Inflammatory macrophage treated with lipopolysaccharide for 1 hour (primary cell): ENCODE measurements at regions not wholly inside any gene's neighbourhood (a gene's known extent, or its start where the extent isn't known, plus 50 kb on each side); places are given as distances from the start of the nearest gene placed in this dataset.
"Not testable (repeated sequence)": the region's sequence is repeated elsewhere in the genome, so short reads cannot be mapped to it uniquely, and the experiment has no call there.

Source experiments
- DNase-seq, 2 donors: peaks; one replicate each; pipeline ENCODE4 v3.0.0-alpha.2; 2020 to 2022

DNA sequence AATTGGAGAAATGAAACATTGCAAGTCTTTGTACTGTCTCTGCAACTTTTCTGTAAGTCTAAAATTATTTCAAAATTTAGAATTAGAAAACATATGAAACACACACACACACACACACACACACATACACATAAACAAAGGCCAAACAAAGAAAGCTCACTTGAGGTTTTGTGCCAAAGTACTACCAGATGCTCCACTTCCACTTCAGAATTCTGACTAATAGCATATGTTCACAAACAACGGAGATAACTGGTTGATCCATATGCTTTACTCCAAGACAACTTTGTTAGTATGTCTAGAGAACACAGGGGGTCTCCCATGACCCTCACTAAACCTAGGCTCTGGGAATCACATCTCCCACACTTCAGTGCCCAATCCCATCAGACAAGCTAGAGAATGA, 133.8 kb upstream of the CLEC14A start:
- DNase-seq, result no peak

DNA sequence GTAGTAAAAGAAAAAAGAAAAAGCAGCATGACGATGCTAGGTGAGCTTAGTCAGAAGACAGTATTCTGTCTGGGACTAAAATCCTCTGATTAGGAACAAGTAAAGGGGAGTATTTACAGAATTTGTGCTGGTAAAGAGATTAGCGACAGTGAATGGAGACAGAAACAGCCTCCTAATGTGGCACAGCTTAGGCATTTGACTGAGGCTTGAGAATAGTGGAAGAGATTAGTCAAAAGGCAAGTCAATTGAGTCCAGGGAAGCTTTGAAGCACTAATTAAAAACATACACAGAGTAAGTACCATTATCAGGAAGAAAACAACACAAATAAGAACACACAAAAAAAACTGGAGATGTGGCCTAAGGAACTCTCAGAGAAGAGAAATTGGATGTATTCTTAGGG, 131.9 kb upstream of the CLEC14A start:
- DNase-seq, result no peak

DNA sequence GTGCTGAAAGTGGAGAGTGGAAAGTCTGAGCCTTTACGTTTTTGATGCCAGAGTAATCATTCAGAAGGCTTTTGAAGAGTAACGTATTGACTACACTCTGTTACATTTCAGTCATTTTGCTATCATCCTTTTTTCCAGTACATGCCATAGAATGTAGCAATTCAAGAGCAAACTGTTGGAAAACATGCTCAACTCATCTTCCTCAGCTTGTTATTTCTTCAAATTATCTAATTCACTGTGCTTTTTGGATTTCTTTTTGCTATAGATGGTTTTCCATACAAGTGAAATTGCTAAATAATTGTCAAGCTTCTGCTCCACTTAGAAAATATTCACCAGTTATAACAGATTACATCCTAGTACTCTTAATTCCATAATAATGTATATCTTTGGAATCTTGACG, 129.9 kb upstream of the CLEC14A start:
- DNase-seq, result no peak

DNA sequence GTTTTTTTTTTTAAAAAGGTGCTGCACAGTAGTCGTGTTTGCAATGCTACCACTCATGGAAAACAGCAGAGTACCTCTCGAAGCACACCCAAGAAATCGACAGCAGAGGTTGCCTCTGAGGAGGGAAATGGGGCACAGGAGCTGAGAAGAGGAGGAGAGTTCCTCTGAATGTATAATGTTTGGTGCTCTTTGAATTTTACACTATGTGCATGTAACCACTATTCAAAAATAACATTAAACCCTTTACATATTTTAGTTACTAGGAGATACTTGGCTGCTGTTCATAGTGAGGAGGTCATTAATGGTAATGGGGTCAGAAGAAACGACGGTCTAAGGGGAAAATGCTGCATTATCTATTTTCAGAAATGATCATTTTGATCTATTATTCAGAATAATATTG, 129.4 kb upstream of the CLEC14A start:
- DNase-seq, result no peak

DNA sequence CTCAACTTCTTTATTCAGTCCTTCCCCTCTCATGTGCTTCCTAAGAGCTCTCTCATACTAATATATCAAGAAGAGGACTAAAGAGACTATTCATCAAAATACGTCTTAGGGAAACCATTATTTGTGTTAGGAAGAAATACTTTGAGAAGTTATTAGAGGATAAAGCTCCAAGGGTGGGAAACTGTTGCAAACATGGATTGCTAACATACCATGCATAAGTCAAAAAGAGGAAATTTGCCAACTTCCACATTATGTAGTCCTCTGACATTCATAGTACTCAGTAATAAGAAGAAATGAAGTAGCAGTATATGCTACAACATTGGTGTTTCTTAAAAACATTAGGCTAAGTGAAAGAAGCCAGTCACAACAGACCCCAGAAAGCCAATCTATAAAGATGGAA, 128.8 kb upstream of the CLEC14A start:
- DNase-seq, result no peak

DNA sequence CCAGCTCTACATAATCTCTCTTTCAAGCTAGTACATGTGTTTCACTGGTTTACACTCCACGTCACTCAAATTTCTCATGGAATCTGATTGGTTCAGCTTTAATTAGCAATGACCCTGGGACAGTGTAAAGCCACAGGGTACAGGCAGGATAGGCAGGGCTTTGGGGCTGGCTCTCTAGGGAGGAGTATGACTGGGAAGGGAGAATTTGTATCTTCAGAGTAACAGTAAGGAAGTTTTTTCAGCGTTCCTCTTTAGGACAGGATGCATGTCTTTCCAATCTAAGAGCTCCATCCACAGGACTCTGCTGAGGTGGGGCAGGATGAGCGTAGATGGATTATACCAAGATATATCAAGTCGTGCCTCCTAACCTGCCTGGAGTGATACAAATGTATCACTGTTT, 112.0 kb upstream of the CLEC14A start:
- DNase-seq, result no peak

DNA sequence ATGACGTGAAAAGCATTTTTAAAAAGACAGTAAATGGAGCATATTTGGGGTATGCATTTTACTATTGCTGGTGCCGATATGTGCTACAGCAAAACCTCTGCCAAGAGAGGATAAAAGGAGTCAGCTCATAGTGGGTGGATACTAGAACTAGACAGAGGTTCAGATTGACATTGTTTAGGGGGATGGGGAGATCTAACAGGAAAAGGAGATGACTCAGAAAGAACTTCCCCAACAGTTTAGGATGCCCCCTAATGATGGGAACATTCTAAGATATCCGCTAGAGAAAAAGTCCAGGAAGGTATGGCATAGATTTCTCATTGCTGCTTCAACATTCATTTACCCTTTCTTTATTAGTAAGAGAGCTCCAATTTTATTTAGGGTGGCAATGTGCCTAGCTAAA, 110.5 kb upstream of the CLEC14A start:
- DNase-seq, result no peak

DNA sequence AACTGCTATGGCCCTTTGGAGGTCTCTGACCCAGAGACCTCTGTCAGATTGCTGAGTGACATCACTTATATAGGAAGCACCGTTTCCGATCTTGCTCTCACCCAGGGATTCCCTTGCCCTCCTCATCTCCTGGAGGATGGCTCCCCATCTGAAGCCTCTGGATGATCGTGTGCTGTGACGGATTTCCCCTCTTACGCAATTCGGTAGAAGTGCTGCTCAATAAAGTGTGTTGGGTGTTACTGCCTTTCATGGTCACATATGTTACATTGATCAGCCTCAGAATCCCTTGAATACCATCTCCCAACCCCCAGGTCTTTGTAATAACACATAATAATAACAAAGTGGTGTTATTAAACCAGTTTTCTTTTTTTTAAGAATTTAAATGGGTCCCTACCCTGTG, 107.3 kb upstream of the CLEC14A start:
- DNase-seq, result no peak

DNA sequence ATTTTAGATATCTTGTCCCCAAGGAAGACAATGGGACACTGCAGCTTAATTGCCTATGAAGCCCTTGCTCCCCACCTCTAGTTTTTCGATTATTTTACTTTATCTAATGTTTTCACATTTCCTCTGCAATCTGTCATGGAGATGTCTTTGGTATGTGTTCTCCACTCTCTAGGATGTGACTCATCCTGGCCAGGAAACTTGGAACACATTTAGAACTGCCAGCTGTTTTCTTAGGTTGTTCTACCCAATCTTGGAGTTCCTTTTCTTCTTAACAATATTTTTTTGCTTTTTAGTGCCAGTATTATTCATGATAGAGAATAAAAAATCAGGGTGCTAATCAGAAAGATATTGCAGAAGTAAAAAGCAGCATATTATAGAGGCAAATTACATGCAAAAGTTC, 101.7 kb upstream of the CLEC14A start:
- DNase-seq, result no peak

DNA sequence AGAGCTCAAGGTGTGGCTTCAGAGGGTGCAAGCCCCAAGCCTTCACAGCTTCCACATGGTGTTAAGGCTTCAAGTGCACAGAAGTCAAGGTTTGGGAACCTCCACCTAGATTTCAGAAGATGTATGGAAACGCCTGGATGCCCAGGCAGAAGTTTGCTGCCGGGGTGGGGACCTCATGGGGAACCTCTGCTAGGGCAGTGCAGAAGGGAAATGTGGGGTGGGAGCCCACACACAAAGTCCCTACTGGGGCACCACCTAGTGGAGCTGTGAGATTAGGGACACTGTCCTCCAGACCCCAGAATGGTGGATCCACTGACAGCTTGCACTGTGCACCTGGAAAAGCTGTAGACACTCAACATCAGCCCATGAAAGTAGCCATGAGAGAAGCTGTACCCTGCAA, 99.6 kb upstream of the CLEC14A start:
- DNase-seq, result not testable (repeated sequence)

DNA sequence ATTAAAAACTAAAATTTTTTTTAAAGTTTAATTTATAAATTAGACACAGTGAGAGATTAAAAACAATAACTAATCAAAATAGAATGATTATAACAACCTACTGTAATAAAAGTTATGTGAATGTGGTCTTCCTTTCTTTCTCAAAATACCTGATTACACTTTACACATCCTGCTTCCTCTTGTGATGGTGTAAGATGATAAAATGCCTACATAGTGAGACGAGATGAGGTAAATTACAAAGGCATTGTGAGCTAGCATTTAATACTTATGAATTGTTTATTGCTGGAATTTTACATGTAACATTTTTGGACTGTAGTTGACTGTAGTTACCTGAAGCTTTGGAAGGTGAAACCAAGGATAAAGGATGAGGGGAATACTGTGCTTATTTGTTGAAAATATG, 94.2 kb upstream of the CLEC14A start:
- DNase-seq, result no peak

DNA sequence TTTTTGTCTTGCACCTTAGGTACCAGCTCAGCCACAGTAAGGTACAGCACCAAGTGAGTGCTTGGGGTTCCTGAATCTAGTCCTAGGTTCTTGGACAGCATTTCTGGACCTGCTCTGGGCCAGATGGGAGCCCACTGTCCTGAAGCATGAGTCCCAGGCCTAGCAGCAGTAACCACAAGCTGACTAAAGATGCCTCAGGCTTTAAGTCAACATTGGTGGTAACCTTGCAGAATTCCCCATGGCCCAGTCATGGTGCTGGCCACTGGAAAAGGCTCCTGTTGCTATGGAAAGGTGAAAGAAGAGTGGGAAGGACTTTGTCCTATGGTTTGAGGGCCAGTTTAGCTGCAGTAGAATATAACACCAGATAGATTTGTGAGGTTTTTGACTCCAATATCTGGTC, 86.9 kb upstream of the CLEC14A start:
- DNase-seq, result no peak

DNA sequence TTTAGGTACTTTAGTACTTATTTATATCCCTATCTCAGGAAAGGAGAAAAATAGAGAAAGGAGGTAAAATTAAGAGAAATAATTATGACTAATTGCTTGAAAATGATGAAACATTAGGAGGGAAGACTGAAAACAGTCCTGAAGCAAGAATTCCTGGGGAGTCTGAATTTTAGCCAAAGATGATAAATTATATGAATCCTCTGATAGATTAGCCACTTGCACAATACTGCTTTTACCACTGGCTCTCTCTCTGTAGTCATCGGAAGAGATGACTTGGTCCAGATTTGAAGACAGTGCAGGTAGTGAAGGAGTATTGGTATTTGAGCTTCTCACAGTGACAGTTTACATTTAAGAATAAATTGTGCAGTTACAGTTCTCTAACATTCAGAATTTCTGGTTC, 83.8 kb upstream of the CLEC14A start:
- DNase-seq, result no peak

DNA sequence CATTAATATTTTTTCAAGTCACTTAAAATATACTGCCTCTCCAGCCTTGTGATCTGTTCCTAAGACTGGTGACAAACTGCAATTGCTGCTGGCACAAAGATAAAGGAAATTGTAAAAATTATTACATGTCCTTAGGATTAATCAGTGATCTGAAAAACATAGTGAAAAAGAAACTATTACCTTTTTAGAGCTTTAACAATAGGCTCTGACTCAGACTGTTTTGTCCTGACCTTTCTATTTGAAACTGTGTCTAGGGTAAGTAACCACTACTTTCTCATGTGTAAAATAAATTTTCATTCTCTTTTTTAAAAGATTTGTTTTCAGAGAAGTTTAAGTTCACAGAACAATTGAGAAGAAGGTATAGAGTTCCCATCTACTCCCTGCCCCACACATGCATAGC, 80.4 kb upstream of the CLEC14A start:
- DNase-seq, result no peak

DNA sequence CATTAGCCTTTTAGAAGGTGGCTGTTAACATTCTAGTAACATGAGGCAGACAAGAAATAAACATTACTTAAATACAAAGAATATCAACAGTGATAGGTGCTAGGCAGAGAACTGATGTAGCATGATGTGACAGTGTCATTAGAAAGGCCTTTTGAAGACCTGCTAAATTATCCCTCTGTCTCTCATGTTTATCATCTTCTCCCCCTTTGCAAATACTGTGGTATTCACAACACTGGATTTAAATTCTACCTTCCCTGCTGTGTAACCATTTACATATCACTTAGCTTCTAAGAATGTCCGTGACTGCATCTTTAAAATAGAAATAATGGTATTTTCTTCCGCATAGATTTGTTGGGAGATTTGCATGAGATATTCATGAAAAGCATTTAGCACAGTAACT, 74.4 kb upstream of the CLEC14A start:
- no peak for DNase-seq

DNA sequence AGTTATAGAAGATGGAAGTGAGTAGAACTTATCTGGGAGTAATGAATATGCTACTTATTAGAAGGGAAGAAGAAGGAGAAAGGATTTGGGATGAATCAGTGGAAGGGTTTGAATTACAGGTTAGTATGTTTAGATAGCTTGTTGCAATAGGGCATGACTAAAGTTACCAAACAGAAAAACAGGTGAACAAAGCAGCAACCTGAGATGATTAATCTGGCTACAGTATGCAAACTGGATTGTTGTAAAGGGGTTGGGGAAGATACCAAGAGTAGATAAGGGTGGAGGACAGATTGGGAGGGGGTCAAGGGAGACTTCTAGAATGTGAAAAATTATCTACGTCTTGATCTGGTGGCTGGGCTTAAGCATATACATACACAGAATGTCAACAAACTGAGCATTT, 73.4 kb upstream of the CLEC14A start:
- DNase-seq, result no peak

DNA sequence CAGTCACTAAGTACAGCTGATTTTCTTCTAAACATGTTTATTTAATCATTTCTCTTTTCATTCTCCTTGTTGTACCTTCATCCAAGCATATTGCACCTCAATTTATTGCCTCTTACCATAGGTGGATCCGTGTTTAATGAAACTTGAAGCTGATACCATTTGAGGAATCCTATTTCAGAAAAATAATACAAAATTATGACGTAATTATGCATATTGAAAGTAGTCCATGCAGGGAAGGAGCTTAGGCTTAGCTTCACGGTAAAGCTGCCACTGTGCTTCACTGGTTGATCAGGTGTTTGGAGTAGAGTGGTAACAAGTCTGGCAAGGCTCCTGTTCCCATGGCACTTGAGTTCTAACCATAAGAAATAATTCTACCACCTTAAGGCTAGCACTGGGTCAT, 61.0 kb upstream of the CLEC14A start:
- DNase-seq, result no peak

DNA sequence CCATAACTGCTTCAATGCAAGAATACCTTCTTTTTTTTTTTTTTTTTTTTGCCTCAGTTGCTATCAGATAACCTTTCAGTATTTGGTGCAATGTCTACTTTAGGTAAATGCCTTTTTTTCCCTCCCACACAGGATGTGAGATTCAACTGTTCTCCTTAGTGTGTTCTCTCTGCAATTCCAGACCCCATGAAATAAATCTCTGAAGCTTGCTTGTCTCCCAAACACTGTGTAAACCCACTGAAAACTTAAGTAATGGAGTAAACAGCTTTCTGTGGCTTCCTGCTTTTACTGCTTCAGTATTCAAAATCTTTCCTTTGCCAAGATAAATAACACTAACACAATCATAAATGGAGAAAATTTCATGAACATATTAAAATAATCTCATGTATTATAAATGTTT, 55.8 kb upstream of the CLEC14A start:
- DNase-seq, result no peak

DNA sequence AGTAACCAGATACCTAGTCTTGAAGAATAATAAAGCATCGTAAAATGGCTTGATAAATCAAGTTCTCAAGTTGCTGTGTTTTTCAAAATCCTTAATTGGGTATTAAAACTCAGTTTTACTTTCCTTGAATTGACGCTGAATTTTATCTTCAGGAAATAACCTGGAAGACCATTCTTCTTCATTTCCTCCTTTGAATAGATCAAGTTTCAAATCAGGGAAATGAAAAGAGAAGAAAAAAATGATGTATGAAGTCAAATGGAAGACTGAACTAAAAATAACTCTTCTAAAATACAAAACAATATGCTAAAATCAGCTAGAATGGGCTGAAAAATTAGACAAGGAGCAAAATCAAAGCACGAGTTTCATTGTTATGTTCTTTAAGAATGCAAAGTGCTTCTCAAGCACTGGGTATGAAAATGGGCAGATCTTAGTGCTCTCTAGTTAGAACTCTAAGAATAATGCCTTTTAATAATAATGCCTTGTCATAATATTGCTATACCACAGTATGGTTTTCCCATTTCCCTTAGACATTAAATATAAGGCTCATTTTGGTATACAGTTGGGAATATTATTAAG, 54.6 kb upstream of the CLEC14A start:
- DNase-seq, result no peak

DNA sequence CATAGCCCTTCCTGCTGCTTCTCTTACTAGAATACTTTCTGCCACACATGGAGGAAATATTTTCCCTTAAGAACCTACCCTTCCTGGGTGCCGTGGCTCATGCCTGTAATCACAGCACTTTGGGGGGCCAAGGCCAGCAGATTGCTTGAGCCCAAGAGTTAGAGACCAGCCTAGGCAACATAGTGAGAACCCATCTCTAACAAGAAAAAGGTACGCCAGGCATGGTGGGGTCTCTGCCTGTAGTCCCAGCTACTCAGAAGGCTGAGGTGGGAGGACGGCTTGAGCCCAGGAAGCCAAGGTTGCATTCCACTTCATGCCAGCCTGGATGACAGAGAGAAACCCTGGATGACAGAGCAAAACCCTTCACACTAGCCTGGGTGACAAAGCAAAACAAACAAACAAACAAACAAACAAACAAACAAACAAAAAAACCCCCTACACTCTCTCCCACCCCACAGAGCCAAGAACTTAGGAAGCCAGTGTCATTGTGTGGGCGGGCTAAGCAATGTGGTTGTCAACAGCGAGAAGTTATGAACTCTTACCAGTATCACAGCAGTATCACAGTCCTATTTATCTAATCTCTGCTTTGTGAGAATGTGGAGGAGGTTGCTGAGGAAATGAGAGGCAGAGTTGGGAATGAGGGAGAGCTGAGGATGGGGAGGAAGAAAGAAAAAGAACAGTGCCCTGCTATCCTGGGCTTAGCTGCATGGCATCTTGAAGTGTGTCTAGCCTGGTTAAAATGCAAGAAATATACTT, 53.8 kb upstream of the CLEC14A start:
- no peak for DNase-seq
